Activated naive CD8-positive, alpha-beta T cell treated with anti-CD3 and anti-CD28 coated beads, Interleukin-2, amount 50 U/mL, for 24 hours (primary cell): ENCODE measurements at regions not wholly inside any gene's neighbourhood (a gene's known extent, or its start where the extent isn't known, plus 50 kb on each side); places are given as distances from the start of the nearest gene placed in this dataset.
"Not testable (repeated sequence)": the region's sequence is repeated elsewhere in the genome, so short reads cannot be mapped to it uniquely, and the experiment has no call there.

ENCODE experiments used
- ATAC-seq: fragments of 150-1000 bp; cut with Tn5 transposase; one replicate; pipeline ENCODE4 v1.10.0; 2021
- DNase-seq: peaks from one replicate; pipeline ENCODE4 v3.0.0; 2021
- H3K27ac Mint-ChIP-seq: one replicate; pipeline ENCODE4 v1.8.0; 2021; ENCODE audit warnings: mild to moderate bottlenecking, mixed read lengths
- H3K27me3 Mint-ChIP-seq: one replicate; pipeline ENCODE4 v1.8.0; 2021; ENCODE audit warnings: mixed read lengths
- H3K36me3 Mint-ChIP-seq: one replicate; pipeline ENCODE4 v1.8.0; 2021; ENCODE audit warnings: low read depth, mixed read lengths
- H3K4me1 Mint-ChIP-seq: one replicate; pipeline ENCODE4 v1.8.0; 2021; ENCODE audit warnings: mixed read lengths
- H3K4me3 Mint-ChIP-seq: one replicate; pipeline ENCODE4 v1.8.0; 2021; ENCODE audit warnings: mild to moderate bottlenecking, moderate library complexity, mixed read lengths
- H3K9me3 Mint-ChIP-seq: one replicate; pipeline ENCODE4 v1.8.0; 2021; ENCODE audit warnings: mixed read lengths

GRCh38 chr2:53610260-53610659 is 157.3 kb upstream of the CHAC2 start:
- H3K4me3 Mint-ChIP-seq, result no peak overlapping the region
- no peak overlapping the region for H3K27ac Mint-ChIP-seq
- H3K36me3 Mint-ChIP-seq, result no peaks in the 10 kb centered on the region
- no peak for ATAC-seq
- no peaks in the 10 kb centered on the region for H3K9me3 Mint-ChIP-seq
- DNase-seq, result no peak
- H3K4me1 Mint-ChIP-seq, result no peaks in the 10 kb centered on the region
- H3K27me3 Mint-ChIP-seq, result no peaks in the 10 kb centered on the region

- H3K27me3 Mint-ChIP-seq, result no peaks in the 10 kb centered on the region
- no peaks in the 10 kb centered on the region for H3K4me1 Mint-ChIP-seq
- no peak for ATAC-seq
- no peak for DNase-seq
- H3K4me3 Mint-ChIP-seq, result no peak overlapping the region
- no peaks in the 10 kb centered on the region for H3K9me3 Mint-ChIP-seq
- H3K27ac Mint-ChIP-seq, result no peak overlapping the region
- no peaks in the 10 kb centered on the region for H3K36me3 Mint-ChIP-seq
These were observed 158.1 kb upstream of the CHAC2 start for GRCh38 chr2:53609551-53609950.

GRCh38 chr2:53608293-53608692 is 159.3 kb upstream of the CHAC2 start:
- Mint-ChIP-seq H3K27ac (no peak overlapping the region), H3K4me3 (no peak overlapping the region), H3K4me1 (no peaks in the 10 kb centered on the region), H3K27me3 (no peaks in the 10 kb centered on the region), H3K36me3 (no peaks in the 10 kb centered on the region), H3K9me3 (no peaks in the 10 kb centered on the region)
- ATAC-seq, result no peak
- DNase-seq, result no peak

- Mint-ChIP-seq H3K27me3 (peaks cover 4% of the 10 kb centered on the region), H3K9me3 (no peaks in the 10 kb centered on the region), H3K27ac (no peak overlapping the region), H3K36me3 (no peaks in the 10 kb centered on the region), H3K4me3 (no peak overlapping the region), H3K4me1 (no peaks in the 10 kb centered on the region)
- DNase-seq (no peak), ATAC-seq (no peak)
These were observed 166.8 kb upstream of the CHAC2 start for GRCh38 chr2:53600815-53601214.

- not testable (repeated sequence) for H3K4me1 Mint-ChIP-seq, H3K27ac Mint-ChIP-seq, H3K36me3 Mint-ChIP-seq, H3K4me3 Mint-ChIP-seq, ATAC-seq, H3K9me3 Mint-ChIP-seq, H3K27me3 Mint-ChIP-seq, DNase-seq
These were observed 180.6 kb upstream of the CHAC2 start for GRCh38 chr2:53586733-53587612.

GRCh38 chr2:53584986-53585385 is 182.6 kb upstream of the CHAC2 start:
- Mint-ChIP-seq H3K27ac (no peak overlapping the region), H3K9me3 (no peaks in the 10 kb centered on the region)
- no peak for ATAC-seq

GRCh38 chr2:53583583-53583982 is 184.0 kb upstream of the CHAC2 start:
- Mint-ChIP-seq H3K27me3 (peaks cover 2% of the 10 kb centered on the region), H3K27ac (no peak overlapping the region), H3K4me3 (no peak overlapping the region), H3K9me3 (no peaks in the 10 kb centered on the region), H3K36me3 (no peaks in the 10 kb centered on the region), H3K4me1 (no peaks in the 10 kb centered on the region)
- ATAC-seq (no peak), DNase-seq (no peak)

More at GRCh38 chr2:53584986-53585385, 182.6 kb upstream of the CHAC2 start:
- H3K4me3 Mint-ChIP-seq, result no peak overlapping the region
- H3K27me3 Mint-ChIP-seq, result peaks cover 2% of the 10 kb centered on the region
- no peak for DNase-seq
- no peaks in the 10 kb centered on the region for H3K36me3 Mint-ChIP-seq
- H3K4me1 Mint-ChIP-seq, result no peaks in the 10 kb centered on the region

- H3K36me3 Mint-ChIP-seq, result no peaks in the 10 kb centered on the region
- DNase-seq (no peak), ATAC-seq (no peak)
- H3K9me3 Mint-ChIP-seq, result no peaks in the 10 kb centered on the region
- H3K4me1 Mint-ChIP-seq, result no peaks in the 10 kb centered on the region
- no peak overlapping the region for H3K4me3 Mint-ChIP-seq
- H3K27me3 Mint-ChIP-seq, result peaks cover 2% of the 10 kb centered on the region
- no peak overlapping the region for H3K27ac Mint-ChIP-seq
These were observed 185.0 kb upstream of the CHAC2 start for GRCh38 chr2:53582556-53582955.

- H3K4me3 Mint-ChIP-seq, result no peak overlapping the region
- H3K9me3 Mint-ChIP-seq, result no peaks in the 10 kb centered on the region
These were observed 191.4 kb upstream of the CHAC2 start for GRCh38 chr2:53576166-53576565.

GRCh38 chr2:53575721-53576124 is 191.9 kb upstream of the CHAC2 start:
- H3K9me3 Mint-ChIP-seq, result no peaks in the 10 kb centered on the region
- no peak for ATAC-seq
- no peak overlapping the region for H3K4me3 Mint-ChIP-seq
- no peak for DNase-seq
- H3K27ac Mint-ChIP-seq, result no peak overlapping the region
- no peaks in the 10 kb centered on the region for H3K27me3 Mint-ChIP-seq
- no peaks in the 10 kb centered on the region for H3K36me3 Mint-ChIP-seq
- H3K4me1 Mint-ChIP-seq, result no peaks in the 10 kb centered on the region

More at GRCh38 chr2:53576166-53576565, 191.4 kb upstream of the CHAC2 start:
- Mint-ChIP-seq H3K4me1 (no peaks in the 10 kb centered on the region), H3K27me3 (no peaks in the 10 kb centered on the region), H3K36me3 (no peaks in the 10 kb centered on the region), H3K27ac (no peak overlapping the region)
- ATAC-seq (no peak), DNase-seq (no peak)

- H3K36me3 Mint-ChIP-seq, result no peaks in the 10 kb centered on the region
- ATAC-seq, result no peak
- H3K9me3 Mint-ChIP-seq, result no peaks in the 10 kb centered on the region
- H3K4me1 Mint-ChIP-seq, result no peaks in the 10 kb centered on the region
- no peaks in the 10 kb centered on the region for H3K27me3 Mint-ChIP-seq
- no peak for DNase-seq
- H3K4me3 Mint-ChIP-seq, result no peak overlapping the region
- no peak overlapping the region for H3K27ac Mint-ChIP-seq
These were observed 194.9 kb upstream of the CHAC2 start for GRCh38 chr2:53572696-53573095.

- H3K27ac Mint-ChIP-seq, result no peak overlapping the region
- H3K36me3 Mint-ChIP-seq, result no peaks in the 10 kb centered on the region
- no peaks in the 10 kb centered on the region for H3K27me3 Mint-ChIP-seq
- no peak overlapping the region for H3K4me3 Mint-ChIP-seq
- ATAC-seq, result no peak
- H3K4me1 Mint-ChIP-seq, result no peaks in the 10 kb centered on the region
- H3K9me3 Mint-ChIP-seq, result no peaks in the 10 kb centered on the region
- no peak for DNase-seq
These were observed 197.5 kb upstream of the CHAC2 start for GRCh38 chr2:53569957-53570727.

- no peaks in the 10 kb centered on the region for H3K27me3 Mint-ChIP-seq
- ATAC-seq (no peak), DNase-seq (no peak)
- H3K36me3 Mint-ChIP-seq, result no peaks in the 10 kb centered on the region
- peaks cover under 1% of the 10 kb centered on the region for H3K9me3 Mint-ChIP-seq
- H3K4me3 Mint-ChIP-seq, result no peak overlapping the region
- no peak overlapping the region for H3K27ac Mint-ChIP-seq
- no peaks in the 10 kb centered on the region for H3K4me1 Mint-ChIP-seq
These were observed 199.1 kb upstream of the CHAC2 start for GRCh38 chr2:53568469-53568868.

- no peak overlapping the region for H3K27ac Mint-ChIP-seq
- DNase-seq (no peak), ATAC-seq (no peak)
- H3K9me3 Mint-ChIP-seq, result peaks cover 5% of the 10 kb centered on the region
- no peaks in the 10 kb centered on the region for H3K36me3 Mint-ChIP-seq
- H3K4me3 Mint-ChIP-seq, result no peak overlapping the region
- no peaks in the 10 kb centered on the region for H3K4me1 Mint-ChIP-seq
- H3K27me3 Mint-ChIP-seq, result no peaks in the 10 kb centered on the region
These were observed 200.5 kb upstream of the CHAC2 start for GRCh38 chr2:53567073-53567472.

GRCh38 chr2:53562407-53562806 is 205.2 kb upstream of the CHAC2 start:
- Mint-ChIP-seq H3K36me3 (no peaks in the 10 kb centered on the region), H3K4me1 (no peaks in the 10 kb centered on the region), H3K9me3 (peaks cover 5% of the 10 kb centered on the region), H3K4me3 (no peak overlapping the region), H3K27ac (no peak overlapping the region), H3K27me3 (no peaks in the 10 kb centered on the region)
- DNase-seq (no peak), ATAC-seq (no peak)
